ENCODE measurements at regions not wholly inside any gene's neighbourhood (a gene's known extent, or its start where the extent isn't known, plus 50 kb on each side); places are given as distances from the start of the nearest gene placed in this dataset.

DNA sequence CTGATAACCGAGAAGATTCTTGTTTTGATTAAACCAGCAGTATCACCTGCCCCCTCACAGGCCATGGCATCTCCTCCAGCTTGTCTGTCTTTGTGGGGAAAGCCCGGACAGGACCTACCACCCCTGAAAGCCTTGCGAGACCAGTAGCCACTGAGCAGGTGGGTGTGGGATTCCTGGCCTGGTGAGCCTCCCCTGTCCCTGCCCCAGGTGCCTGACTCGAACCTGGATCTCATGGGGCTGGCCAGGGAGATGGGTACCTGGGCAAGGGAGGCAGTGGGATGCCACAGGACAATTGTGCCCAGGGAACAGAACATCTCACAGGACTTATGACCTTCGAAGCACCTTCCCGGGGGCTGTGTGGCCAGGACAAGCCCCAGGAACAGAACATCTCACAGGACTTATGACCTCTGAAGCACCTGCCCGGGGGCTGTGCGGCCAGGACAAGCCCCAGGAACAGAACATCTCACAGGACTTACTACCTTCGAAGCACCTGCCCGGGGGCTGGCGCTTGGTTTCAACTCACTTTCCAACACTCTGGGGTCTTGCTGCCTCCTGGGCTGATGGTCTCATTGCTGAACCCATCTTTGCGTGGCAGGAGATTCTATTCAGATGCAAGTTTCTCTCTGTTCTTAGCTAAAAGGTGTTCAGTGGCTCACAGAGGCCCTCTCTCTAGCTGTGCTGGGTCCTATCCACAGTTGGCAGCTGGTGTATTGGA is 854.5 kb downstream of the BRD1 start:
- CTCF ChIA-PET: no interaction called here
- no peaks in the 10 kb centered on the region for H4K20me1 ChIP-seq (ENCODE audit: insufficient read depth, low read length)
- H3K36me3 ChIP-seq (ENCODE audit: control insufficient read depth, insufficient read depth, low read length): no peaks in the 10 kb centered on the region
- no peaks in the 10 kb centered on the region for H3K27me3 ChIP-seq (ENCODE audit: control insufficient read depth, insufficient read depth, low read length)
- no peak overlapping the region for H3K27ac ChIP-seq (ENCODE audit: insufficient read depth, low read length)
- no peak overlapping the region for H2BK120ac ChIP-seq (ENCODE audit: low read depth, low read length)
- no peak overlapping the region for H3K4me2 ChIP-seq (ENCODE audit: low read depth, low read length)
- no peak overlapping the region for H3K23ac ChIP-seq (ENCODE audit: low read depth, low read length)
- in situ Hi-C loops (cut with MboI; ENCODE audit: low sequenced_read_pairs) (no loop called here), dilution Hi-C loops (cut with HindIII; ENCODE audit: low sequenced_read_pairs, unreplicated experiment) (no loop called here), intact Hi-C loops (cut with micrococcal nuclease) (no loop called here)
- 83% methylated on average over 3 of the region's 12 CpGs; no CpG with 5 or more reads in 1 of the 2 experiments for WGBS, 2 experiments (ENCODE audit: extremely low coverage in 2 of 2, insufficient read length in 1 of 2)
- no peak overlapping the region for H2BK20ac ChIP-seq (ENCODE audit: low read depth, low read length)
- ATAC-seq (ENCODE audit: low read depth) (no peak), DNase-seq (no peak)
- no peak overlapping the region for H3K4me3 ChIP-seq (ENCODE audit: insufficient read depth, low read depth, low read length)
- H3K9me1 ChIP-seq (ENCODE audit: insufficient read depth, low read length): no peaks in the 10 kb centered on the region
- H2AFZ ChIP-seq (replicated peaks; ENCODE audit: low read length, poor library complexity): no peak overlapping the region
- H3K4ac ChIP-seq (ENCODE audit: low read depth, low read length): no peak overlapping the region
- POLR2A ChIA-PET (ENCODE audit: unreplicated experiment): no interaction called here
- no peak overlapping the region for H3K14ac ChIP-seq (replicated peaks; ENCODE audit: low read depth, low read length)
- H4K91ac ChIP-seq (ENCODE audit: insufficient read depth, low read depth, low read length): no peak overlapping the region
- peaks cover 42% of the 10 kb centered on the region for H3K9me3 ChIP-seq (ENCODE audit: control insufficient read depth, insufficient read depth, low read length)
- no peak overlapping the region for H4K5ac ChIP-seq (ENCODE audit: low read depth, low read length)
- no peaks in the 10 kb centered on the region for H3K4me1 ChIP-seq (ENCODE audit: control insufficient read depth, insufficient read depth, low read length)
- no peaks in the 10 kb centered on the region for H3K79me1 ChIP-seq (ENCODE audit: low read depth in 1 of 2, low read length in 2 of 2)
- no peak overlapping the region for H4K8ac ChIP-seq (ENCODE audit: low read depth in 2 of 2, low read length in 2 of 2)
- no peak overlapping the region for H3K56ac ChIP-seq (ENCODE audit: extremely low read depth, insufficient read depth, low read length)
- no TSS peak for BruUV-seq (replicated peaks)
- no peak overlapping the region for H3K9ac ChIP-seq (ENCODE audit: low read depth, low read length)
- TF ChIP-seq, protein P1, sequence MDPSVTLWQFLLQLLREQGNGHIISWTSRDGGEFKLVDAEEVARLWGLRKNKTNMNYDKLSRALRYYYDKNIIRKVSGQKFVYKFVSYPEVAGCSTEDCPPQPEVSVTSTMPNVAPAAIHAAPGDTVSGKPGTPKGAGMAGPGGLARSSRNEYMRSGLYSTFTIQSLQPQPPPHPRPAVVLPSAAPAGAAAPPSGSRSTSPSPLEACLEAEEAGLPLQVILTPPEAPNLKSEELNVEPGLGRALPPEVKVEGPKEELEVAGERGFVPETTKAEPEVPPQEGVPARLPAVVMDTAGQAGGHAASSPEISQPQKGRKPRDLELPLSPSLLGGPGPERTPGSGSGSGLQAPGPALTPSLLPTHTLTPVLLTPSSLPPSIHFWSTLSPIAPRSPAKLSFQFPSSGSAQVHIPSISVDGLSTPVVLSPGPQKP (IDR thresholded peaks at IDR 0.05; ENCODE audit: borderline replicate concordance, low read depth, low read length): no peak
- TF ChIP-seq CHD1 (IDR thresholded peaks at IDR 0.05; ENCODE audit: low read depth, low read length): no peak
- no peak for TF ChIP-seq FOS (IDR thresholded peaks at IDR 0.05; ENCODE audit: low read depth, low read length)
- no peak for TF ChIP-seq MXI1 (IDR thresholded peaks at IDR 0.05; ENCODE audit: borderline replicate concordance, low read depth, low read length)
- H2BK15ac ChIP-seq (ENCODE audit: low read depth, low read length): no peak overlapping the region
- no peak overlapping the region for H2BK5ac ChIP-seq (ENCODE audit: low read depth, low read length, poor library complexity, severe bottlenecking)
- no peak overlapping the region for H2AK9ac ChIP-seq (replicated peaks; ENCODE audit: low read depth, low read length, poor library complexity)
- H2AK5ac ChIP-seq (ENCODE audit: low read depth, low read length): no peak overlapping the region
- no peak overlapping the region for H3K18ac ChIP-seq (ENCODE audit: low read depth, low read length)

All from IMR-90 (cell line).